GM21528 (cell line): ENCODE measurements at regions not wholly inside any gene's neighbourhood (a gene's known extent, or its start where the extent isn't known, plus 50 kb on each side); places are given as distances from the start of the nearest gene placed in this dataset.

Experiments used
- ATAC-seq: cut with Tn5 transposase; IDR thresholded peaks from one replicate; pipeline ENCODE4 v1.9.1; 2021; ENCODE audit warnings: mild to moderate bottlenecking, moderate library complexity; ENCODE audit not compliant: unreplicated experiment, low FRiP score

DNA sequence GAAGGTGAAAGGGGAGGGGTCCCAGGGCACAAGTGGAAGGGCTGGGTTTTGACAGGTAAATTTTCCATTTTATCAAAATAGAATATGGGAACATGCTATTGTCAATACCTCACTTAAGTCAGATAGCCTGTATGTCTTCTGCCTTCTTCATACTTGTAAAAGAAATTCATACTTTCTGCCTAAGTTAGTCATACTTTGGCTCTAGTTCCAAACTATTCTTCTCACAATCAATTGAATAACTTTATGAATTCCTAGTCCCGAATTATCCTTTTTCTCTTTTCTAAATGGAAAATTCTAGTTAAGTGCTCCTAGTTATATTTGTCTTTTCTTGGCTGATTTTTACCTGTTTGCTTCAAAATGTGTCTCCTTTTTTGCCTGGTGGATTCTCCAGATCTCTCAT is 271.4 kb downstream of the CSNK1G3 start:
- ATAC-seq: no peak

DNA sequence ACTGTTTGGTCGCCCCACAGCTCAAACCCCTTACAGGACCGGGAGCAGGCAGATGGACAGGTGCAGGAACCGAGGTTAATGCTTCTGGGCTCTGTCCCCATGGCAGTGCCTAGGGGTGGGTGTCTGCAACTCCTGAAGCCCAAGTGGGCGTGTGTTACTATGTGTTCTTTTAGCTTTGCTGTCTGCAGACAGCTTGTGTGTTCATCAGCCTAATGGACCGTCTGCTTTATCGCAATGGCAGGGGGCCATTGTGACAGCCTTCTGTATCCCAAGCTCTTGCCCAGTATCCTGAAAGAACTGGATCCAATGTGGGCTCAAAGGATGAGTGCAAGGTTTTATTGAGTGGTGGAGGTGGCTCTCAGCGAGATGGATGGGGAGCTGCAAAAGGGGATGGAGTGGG is 266.7 kb downstream of the CSNK1G3 start:
- no peak for ATAC-seq

DNA sequence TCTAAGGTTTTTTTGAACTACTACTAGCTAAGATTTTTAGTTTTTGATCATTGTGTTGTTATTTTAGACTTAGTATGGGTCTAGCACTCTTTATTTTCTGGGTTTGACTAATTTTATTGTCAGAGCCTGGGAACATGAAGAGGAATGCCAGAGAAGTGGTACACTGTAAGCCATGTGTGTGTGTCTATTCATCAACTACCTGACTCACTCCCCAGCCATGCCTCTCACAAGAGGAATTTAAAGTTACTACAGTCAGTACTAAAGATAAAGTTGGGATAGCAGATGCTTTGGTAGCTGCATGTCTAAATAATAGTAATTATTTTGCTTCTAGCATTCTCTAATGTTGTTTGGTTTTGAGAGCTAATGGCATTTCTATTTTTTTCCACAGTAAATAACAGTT is 264.8 kb downstream of the CSNK1G3 start:
- ATAC-seq: no peak

DNA sequence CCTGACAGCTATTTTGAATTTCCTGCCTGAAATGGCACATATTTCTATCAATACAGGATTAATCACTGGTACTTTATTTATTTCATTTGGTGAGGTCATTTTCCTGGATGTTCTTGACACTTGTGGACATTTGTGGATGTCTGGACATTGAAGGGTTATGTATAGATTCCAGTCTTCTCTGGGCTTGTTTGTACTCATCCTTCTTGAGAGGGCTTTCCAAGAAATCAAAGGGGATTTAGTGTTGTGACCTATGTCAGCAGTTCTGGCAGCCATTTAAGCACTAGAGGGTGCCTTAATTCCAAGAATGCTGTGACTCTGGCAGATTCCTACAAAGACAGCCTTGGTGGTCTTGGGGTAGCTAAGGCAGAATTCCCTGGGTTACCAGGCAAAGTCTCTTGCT is 259.7 kb downstream of the CSNK1G3 start:
- ATAC-seq: no peak

DNA sequence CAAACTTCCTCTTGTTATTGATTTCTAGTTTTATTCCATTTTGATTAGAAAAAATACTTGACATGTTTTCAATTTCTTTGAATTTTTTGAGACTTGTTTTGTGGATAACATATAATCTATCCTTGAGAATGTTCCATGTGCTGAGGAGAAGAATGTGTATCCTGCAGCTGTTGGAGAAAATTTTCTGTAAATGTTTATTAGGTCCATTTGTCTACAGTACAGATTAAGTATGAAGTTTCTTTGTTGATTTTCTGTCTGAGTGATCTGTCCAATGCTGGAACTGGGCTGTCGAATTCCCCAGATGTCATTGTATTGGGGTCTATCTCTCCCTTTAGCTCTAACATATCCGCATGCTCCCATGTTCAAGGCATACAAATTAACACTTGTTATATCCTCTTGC is 251.2 kb downstream of the CSNK1G3 start:
- ATAC-seq: no peak

DNA sequence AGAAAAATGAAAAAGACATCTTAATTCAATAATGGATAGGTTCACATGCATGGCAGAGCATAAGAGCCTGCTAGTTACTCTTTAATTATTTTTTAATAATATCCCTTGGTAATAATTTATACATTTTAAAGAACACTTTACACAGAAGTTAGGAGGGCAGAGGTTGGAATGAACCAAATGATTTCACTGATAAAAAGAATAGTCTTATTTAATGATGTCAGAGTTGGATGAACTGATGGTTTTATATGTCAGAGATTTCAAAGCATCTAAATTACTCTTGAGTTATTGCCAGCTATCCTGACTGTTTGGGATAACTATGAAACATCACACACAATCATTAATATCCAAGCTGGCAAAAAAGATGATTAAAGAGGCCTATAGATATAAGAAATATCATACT is 244.8 kb downstream of the CSNK1G3 start:
- ATAC-seq: no peak

DNA sequence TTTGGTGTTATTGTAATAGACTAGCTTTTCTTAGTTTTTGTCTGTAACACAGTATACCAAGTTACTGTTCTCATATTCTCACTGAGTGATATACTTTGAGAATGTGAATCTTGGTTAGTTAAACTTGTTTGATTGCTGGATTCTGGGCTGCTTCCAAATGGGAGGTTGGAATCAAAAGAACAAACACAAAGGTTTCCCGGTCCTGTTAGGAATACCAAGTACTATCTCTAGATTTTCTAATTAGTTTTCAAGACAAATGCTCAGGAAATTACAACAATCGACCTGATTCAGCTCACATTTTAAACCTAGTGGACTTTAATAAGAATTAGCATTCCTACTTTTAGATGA is 244.3 kb downstream of the CSNK1G3 start:
- no peak for ATAC-seq

GRCh38 chr5:123755653-123756317 is 243.8 kb downstream of the CSNK1G3 start:
- no peak for ATAC-seq

DNA sequence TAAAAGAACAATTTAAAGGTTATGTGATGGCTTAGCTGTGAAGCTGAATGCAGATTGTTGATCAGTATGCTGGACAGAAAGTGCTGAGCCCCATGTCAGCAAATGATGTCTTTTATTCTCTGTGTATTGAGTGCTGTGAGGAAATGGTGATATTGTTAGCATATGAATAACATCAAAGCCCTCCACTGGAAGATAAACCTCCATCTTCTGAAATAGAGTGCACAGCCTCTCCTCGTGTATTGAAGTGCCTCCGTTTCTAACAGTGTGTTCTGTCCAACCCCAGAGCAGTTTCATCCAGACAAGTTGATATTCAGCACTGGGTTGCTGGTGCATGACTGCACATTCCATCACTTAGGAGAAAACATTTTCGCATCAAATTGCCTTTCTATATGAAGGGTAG is 242.9 kb downstream of the CSNK1G3 start:
- ATAC-seq: no peak

DNA sequence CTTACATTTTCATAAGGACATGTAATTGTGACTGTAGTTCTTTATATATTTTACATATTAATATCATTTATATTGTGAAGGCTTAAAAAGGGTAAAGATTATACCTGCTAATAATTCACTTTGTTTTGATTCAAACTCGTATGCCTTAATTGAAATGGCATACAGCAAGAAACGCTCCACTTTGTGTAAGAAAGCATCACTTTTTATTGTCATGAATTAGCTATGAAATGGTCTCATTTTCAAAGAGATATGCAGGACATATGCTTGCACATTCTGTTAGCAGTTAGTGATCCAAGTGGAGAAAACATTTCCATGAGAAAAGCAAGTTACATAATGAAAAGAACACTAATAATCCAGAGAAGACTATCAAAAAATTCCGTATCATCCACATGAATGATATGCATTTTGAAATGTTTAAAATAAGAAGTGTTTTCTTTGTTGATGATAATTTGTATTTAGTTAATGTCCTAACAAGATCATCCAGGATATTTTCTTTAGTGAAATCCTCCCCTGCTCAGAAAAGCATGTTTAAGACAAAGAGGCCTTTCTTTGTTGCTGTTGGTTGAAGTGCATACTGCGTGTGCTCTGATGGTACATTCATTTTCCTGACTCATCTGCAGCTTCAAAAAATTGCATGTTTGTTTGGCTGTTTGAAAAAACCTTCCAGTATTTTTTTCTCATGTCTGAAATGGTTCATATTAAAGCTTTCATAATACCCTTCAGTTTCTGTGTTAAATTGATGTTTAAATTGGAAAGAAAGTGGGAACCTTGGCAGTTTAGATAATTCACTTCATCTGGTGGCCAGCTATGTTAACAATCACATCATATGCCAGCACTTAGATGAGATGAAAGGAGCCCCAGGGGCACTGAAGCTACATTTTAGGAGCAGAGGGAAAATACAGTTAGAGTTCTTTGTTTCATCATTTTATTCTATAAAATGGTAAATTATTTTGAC is 242.2 kb downstream of the CSNK1G3 start:
- ATAC-seq: no peak

- ATAC-seq: no peak
These were observed 241.4 kb downstream of the CSNK1G3 start for GRCh38 chr5:123753180-123753936.

DNA sequence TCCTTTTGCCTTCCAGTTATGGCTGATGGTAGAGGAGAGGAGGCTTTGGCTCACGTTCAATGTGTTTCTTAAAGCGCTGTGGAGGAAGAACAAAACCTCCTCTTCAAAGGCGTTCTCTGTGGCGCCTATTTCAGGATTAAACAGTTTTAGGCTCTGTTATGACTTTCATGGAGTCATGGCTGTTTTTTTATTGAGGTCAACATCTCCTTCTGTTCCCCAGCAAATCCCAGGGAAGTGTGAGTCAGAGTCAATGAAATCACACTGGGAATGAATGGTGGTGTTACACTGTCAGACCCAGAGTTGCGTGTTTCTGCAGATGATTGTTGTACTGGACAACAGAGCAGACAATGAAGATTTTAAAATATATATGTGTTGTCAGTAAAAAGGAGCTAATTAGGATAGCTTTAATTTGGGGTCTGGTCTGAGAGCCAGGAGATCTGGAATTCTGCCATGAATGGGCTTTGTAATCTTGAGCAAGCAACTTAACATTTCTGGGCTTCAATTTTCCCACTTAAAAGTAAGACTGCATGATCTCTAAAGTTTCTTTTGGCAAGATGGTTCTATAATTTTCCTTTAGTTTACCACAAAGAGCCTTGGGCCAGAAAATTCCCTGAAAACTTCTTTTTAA is 240.7 kb downstream of the CSNK1G3 start:
- ATAC-seq: no peak

- no peak for ATAC-seq
These were observed 239.7 kb downstream of the CSNK1G3 start for GRCh38 chr5:123751670-123752069.

DNA sequence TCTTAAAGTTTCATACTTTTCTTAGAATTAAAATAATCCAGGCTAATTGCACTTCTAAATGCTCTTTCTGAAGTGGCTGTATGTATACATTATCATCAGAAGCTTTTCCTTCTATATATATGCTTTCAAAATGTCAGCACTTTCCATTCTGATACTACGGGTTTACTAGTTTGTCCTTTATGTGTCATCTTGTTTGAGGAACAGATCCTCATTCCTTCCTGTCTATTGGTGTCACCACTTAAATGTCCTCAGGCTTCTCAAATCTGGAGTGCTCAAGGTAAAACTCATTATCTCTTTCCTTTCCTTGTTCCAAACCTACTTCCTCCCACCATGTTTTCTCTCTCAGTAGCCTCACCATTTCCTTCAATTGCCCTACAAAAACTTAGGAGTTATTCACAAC is 236.3 kb downstream of the CSNK1G3 start:
- ATAC-seq: no peak

GRCh38 chr5:123746683-123747360 is 234.8 kb downstream of the CSNK1G3 start:
- ATAC-seq: no peak

DNA sequence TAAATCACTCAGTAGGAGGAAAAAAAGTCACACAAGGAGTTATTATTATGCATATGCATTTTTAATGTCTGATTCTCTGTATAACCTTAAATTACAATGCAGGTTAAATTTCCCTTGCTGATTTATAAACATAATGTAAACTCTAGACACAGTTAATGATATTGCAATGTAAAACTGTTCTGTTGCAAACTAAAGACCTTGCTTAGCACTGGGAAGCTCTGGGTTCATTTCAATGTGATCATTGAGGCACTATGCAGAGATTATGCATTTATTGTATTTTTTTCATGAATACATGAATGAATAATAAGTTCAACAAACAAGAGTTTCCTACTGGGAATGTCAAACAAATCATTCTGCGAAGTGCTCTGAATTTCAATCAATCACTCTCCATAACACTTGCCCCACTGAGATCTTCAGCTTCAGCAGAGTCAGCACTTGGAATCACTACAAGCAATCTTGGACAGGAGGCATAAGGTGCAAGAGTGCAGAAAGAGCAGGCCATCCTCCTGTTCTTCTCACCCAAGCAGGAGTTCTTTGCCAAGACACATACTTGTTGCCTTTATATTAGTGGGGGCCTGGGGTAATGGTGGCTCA is 232.1 kb downstream of the CSNK1G3 start:
- no peak for ATAC-seq

DNA sequence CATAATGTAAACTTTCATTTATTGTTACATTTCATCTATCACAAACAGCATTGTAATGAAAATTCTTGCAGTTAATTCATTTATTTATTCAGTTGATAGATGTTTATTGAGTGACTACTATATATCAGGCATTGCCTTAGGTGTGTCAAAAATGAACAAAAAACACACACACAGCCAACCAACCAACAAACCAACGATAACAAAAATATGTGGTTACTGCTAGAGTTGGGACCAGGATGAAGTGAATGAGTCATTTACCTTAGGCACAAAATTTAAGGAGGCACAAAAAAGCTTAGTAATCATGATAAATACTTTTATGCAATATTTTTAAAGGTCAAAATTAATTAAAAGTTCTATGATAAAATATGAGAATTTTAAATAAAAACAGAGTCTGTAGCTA is 223.4 kb downstream of the CSNK1G3 start:
- ATAC-seq: no peak

GRCh38 chr5:123732257-123732656 is 220.3 kb downstream of the CSNK1G3 start:
- ATAC-seq: no peak

DNA sequence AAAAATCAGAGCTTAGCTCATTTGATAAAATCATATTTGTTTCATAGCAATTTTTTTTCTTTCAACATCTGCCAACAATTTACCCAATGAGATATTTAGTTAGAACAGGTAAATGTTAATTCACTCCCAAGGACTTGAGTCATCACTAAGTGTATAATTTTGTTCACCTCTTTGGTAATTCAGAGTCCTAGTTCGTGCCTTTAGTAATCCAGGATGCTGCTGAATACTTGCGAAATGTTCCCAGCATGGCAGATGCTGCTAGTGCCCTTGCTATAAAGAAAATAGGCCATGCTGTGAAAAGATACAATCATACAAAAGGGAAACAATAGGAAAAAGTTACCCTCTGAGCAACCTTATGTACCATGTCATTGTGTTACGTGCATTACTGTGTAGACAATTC is 210.5 kb downstream of the CSNK1G3 start:
- ATAC-seq: no peak
